ENCODE measurements at regions not wholly inside any gene's neighbourhood (a gene's known extent, or its start where the extent isn't known, plus 50 kb on each side); places are given as distances from the start of the nearest gene placed in this dataset.

DNA sequence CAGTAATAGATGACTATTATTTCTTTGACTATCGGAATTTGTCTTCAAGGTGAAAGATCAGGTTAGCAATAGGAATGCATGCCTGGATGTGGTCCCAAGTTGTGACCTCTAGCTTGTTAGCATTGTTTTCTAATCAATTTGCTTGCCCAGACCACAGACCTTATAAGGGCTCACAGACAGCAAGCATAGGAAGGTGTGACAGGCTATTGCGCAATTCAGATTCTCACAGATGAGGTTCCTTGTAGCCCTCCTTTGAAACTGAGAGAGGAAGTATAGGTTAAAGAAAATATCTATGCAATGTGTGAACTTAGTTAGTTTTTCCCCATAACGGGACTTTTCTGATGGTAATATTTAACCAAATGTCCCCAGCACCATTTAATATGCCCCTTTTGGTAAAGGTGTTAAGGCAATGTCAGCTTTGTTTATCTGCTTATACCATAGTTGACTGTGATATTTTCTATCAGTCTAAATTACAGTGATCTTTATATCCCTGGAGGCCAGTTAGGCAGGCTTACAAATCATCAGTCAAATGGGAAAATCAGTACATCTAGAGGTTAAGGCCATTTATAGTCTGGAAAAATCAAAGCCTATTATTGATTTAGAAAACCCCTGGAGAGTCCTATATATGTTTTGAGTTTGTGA lies 168.1 kb upstream of the MBNL1 start:
- TF ChIP-seq RXRA (IDR thresholded peaks at IDR 0.05; ENCODE audit: insufficient read depth, low read depth, low read length) (no peak), SP2 (IDR thresholded peaks at IDR 0.05; ENCODE audit: low read length) (no peak), EZH2 (IDR thresholded peaks at IDR 0.05; ENCODE audit: low read depth, low read length, severe bottlenecking) (no peak), ASH2L (IDR thresholded peaks at IDR 0.05; ENCODE audit: low read length) (no peak), POLR2AphosphoS5 (IDR thresholded peaks at IDR 0.05; ENCODE audit: low read depth, low read length) (no peak), JUND (IDR thresholded peaks at IDR 0.05; ENCODE audit: low read length) (no peak)
- TF ChIP-seq, protein P1, sequence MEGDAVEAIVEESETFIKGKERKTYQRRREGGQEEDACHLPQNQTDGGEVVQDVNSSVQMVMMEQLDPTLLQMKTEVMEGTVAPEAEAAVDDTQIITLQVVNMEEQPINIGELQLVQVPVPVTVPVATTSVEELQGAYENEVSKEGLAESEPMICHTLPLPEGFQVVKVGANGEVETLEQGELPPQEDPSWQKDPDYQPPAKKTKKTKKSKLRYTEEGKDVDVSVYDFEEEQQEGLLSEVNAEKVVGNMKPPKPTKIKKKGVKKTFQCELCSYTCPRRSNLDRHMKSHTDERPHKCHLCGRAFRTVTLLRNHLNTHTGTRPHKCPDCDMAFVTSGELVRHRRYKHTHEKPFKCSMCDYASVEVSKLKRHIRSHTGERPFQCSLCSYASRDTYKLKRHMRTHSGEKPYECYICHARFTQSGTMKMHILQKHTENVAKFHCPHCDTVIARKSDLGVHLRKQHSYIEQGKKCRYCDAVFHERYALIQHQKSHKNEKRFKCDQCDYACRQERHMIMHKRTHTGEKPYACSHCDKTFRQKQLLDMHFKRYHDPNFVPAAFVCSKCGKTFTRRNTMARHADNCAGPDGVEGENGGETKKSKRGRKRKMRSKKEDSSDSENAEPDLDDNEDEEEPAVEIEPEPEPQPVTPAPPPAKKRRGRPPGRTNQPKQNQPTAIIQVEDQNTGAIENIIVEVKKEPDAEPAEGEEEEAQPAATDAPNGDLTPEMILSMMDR (IDR thresholded peaks at IDR 0.05; ENCODE audit: control extremely low read depth in 1 of 3, insufficient read depth in 1 of 3, low read depth in 1 of 3, low read length in 3 of 3), result no peak
- TF ChIP-seq, protein P2, sequence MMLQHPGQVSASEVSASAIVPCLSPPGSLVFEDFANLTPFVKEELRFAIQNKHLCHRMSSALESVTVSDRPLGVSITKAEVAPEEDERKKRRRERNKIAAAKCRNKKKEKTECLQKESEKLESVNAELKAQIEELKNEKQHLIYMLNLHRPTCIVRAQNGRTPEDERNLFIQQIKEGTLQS (IDR thresholded peaks at IDR 0.05; ENCODE audit: insufficient read depth, low read depth, low read length), result no peak
